H54 (cell line): ENCODE measurements at regions not wholly inside any gene's neighbourhood (a gene's known extent, or its start where the extent isn't known, plus 50 kb on each side); places are given as distances from the start of the nearest gene placed in this dataset.
"Not testable (repeated sequence)": the region's sequence is repeated elsewhere in the genome, so short reads cannot be mapped to it uniquely, and the experiment has no call there.

Experiments used
- DNase-seq: peaks from one replicate; pipeline ENCODE4 v3.0.0; 2011; ENCODE audit warnings: low spot score, mixed read lengths; ENCODE audit not compliant: insufficient read length
- FAIRE-seq: peaks from 3 replicates; lab custom pipeline; 2011; peaks lifted over from hg19 to GRCh38; lab: Jason Lieb, UNC
- POLR2A ChIP-seq: IDR thresholded peaks from 2 replicates; pipeline ENCODE4 v1.6.1; 2011; ENCODE audit warnings: low read depth, mild to moderate bottlenecking, low read length

- DNase-seq (no peak), FAIRE-seq (no peak)
- TF ChIP-seq POLR2A, result no peak
Measured at GRCh38 chr11:34001557-34002064, 49.9 kb upstream of the CAPRIN1 start.

DNA sequence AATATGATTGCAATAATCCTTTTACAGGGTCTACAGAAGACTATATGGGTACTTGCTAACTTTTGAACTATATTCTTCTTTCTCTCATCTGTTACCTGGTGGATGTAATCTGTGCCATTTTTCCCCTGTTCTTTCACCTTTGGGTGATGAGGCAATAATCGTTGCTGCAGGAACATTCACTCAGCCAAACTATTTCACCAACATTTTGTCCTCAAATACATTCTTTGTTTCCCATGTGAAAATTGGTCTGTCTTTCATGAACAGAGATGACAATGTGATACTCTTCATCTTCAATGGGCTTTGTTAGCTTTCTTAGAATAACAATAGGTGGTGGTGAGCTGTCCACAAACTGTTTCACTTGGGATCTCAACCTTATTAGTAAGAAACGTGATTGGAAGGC, 52.1 kb upstream of the CAPRIN1 start:
- DNase-seq, result no peak
- FAIRE-seq, result no peak
- no peak for TF ChIP-seq POLR2A

- TF ChIP-seq POLR2A, result no peak
- DNase-seq (peak; percentile 16), FAIRE-seq (no peak)
Measured at GRCh38 chr11:33997584-33998251, 53.8 kb upstream of the CAPRIN1 start.

DNA sequence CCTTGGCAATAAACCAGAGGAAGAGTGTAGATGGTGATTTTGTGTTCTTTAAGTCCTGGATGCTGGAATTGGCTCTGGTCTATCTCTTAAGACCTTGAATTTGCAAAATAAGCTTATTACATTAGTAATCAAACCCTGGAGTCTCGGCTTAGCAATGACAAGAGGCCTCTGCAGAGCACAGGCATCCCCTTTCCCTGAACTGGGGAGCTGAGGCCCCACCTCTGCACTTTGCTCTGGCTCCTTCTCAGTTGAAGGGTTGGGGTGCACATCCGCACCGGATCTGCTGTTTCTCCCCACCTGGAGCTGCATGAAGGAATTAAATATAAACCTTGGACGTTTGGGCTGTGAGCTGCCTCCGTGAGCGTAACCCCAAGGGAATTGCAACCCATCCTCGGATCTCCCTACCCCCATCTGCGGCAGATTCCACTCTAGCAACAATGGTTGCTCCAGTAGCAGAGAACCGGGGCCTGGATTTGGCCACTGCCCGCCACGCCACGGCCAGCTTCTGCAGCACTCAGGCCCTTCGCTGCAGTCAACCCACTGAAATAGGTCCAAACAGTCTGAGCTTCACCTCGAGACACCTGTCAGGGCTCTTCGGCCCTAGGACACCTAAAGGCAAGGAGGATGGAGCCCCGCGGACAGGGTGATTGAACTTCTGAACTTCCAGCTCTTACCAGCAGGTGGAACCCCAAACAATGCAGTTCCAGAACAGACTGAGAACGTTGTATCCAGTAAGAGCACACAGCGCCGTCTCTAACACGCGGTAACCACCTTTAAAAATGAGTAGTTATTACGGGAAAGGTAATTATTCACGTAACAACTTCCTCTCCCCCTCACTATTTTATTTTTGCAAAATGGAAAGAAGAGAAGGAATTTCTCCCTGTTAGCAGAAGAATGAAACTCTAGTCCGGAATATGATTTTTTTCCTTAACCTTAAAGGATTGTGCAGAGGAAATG, 54.8 kb upstream of the CAPRIN1 start:
- peak; percentile 44 for DNase-seq
- peak; percentile 41 for FAIRE-seq
- TF ChIP-seq POLR2A, result no peak

DNA sequence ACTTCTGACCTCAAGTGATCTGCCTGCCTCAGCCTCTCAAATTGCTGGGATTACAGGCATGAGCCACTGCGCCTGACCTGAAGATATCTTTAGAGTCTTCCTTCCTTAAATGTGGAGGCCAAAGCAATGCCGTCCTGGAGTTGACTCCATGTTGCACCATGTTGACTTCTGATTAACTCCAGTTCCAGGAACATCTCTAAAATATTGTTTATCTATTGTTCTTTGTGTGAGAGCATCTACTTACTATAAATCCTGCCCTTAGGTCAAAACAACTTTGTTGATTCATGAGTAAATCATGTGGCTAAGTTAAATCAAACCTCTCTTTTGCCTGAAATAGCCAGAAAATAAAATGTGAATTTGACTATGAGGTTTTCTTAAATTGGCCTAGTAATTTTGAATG, 56.6 kb upstream of the CAPRIN1 start:
- TF ChIP-seq POLR2A, result no peak
- DNase-seq (no peak), FAIRE-seq (no peak)

- DNase-seq, FAIRE-seq: not testable (repeated sequence)
Measured at GRCh38 chr11:33991136-33991535, 60.4 kb upstream of the CAPRIN1 start.

- FAIRE-seq, DNase-seq: not testable (repeated sequence)
Measured at GRCh38 chr11:33990131-33990530, 61.4 kb upstream of the CAPRIN1 start.

DNA sequence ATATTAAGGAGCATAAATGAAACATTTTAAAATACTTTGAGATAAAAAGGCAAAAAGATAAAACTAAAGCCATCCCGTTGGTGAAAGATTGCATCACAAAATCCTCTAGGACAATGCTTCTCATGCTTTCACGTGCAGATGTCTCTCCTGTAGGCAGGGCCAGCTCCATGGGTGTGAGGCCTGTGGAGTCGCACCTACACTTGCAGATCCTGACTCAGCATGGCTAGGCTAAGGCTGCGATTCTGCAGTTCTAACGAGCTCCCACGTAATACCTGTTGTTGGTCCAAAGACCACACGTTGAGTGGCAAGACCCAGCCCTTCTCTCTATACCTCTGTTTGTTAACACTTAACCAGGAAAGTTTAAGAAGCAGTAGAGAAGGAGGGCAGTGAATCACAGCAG, 62.1 kb upstream of the CAPRIN1 start:
- DNase-seq, result no peak
- FAIRE-seq, result no peak
- no peak for TF ChIP-seq POLR2A

DNA sequence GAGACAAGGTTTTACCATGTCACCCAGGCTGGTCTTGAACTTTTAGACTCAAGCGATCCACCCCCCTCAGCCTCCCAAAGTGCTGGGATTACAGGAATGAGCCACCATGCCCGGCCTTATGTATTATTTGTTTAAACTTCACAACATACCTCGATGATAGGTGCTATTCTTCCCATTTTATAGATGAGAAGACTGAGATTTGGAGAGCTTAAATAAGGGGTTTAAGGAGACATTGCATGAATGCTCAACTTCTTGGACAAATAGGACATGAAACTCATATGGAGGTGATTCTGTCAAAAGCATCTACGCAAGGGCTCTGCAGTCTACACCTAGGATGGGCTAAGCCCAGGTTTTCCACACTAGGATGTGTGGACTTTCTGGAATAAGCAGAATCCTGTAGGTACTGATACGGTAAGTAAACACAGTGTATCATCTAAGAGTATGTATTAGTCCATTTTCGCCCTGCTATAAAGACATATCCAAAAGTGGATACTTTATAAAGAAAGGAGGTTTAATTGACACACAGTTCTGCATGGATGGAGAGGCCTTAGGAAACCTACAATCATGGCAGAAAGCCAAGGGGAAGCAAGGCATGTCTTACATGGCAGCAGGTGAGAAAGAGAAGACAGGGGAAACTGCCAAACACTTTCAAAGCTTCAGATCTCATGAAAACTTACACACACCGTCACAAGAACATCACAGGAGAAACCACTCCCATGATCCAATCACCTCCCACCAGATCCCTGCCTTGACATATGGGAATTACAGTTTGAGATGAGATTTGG, 62.8 kb upstream of the CAPRIN1 start:
- no peak for TF ChIP-seq POLR2A
- FAIRE-seq (no peak), DNase-seq (no peak)

- peak; percentile 39 for DNase-seq
- FAIRE-seq, result no peak
- TF ChIP-seq POLR2A, result no peak
Measured at GRCh38 chr11:33987975-33988580, 63.5 kb upstream of the CAPRIN1 start.

DNA sequence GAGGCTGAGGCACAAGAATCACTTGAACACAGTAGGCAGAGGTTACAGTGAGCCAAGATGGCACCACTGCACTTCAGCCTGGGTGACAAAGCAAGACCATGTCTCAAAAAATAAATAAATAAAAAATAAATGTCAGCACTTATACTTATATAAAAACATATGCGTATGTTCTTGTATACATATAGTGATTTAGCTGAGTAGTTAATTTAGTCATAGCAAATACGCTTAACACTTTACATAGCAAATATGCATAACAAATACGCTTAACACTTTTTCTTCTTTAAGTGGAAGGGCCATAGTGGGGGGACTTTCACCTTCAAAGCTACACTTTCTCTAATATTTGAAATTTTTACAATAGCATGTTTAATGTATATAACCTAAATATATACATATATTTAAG, 64.0 kb upstream of the CAPRIN1 start:
- no peak for TF ChIP-seq POLR2A
- FAIRE-seq (no peak), DNase-seq (no peak)

- FAIRE-seq, DNase-seq: not testable (repeated sequence)
Measured at GRCh38 chr11:33986597-33987501, 64.7 kb upstream of the CAPRIN1 start.
